NB4 (cell line): ENCODE measurements at regions not wholly inside any gene's neighbourhood (a gene's known extent, or its start where the extent isn't known, plus 50 kb on each side); places are given as distances from the start of the nearest gene placed in this dataset.

Experiments
- POLR2A ChIP-seq: IDR thresholded peaks from 2 replicates; pipeline ENCODE4 v1.6.1; 2011; ENCODE audit warnings: mild to moderate bottlenecking; ENCODE audit not compliant: insufficient read length; ENCODE audit errors: extremely low read depth
- TF ChIP-seq, protein P1 (sequence below): IDR thresholded peaks from one replicate; pipeline ENCODE4 v1.5.1; 2012; ENCODE audit warnings: low read depth, low read length

DNA sequence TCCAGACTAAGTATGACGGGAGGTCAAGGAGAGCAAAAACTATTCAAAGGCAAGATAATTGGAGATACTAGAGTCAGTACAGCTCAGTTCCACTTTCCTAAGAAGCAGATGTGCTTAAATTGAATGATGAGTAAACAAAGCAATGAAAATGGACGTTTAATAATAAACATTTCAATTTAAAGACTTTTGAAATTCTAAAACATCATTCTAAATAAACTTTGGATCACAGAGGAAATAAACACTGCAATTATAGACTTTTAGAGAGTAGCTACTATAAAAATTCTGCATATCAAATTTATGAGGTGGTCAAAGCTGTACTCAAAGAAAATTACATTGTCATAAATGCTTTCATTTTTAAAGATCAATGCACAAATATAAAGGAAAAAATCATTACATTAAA is 418.3 kb downstream of the GPAM start:
- TF ChIP-seq POLR2A, result no peak
- TF ChIP-seq, protein P1, sequence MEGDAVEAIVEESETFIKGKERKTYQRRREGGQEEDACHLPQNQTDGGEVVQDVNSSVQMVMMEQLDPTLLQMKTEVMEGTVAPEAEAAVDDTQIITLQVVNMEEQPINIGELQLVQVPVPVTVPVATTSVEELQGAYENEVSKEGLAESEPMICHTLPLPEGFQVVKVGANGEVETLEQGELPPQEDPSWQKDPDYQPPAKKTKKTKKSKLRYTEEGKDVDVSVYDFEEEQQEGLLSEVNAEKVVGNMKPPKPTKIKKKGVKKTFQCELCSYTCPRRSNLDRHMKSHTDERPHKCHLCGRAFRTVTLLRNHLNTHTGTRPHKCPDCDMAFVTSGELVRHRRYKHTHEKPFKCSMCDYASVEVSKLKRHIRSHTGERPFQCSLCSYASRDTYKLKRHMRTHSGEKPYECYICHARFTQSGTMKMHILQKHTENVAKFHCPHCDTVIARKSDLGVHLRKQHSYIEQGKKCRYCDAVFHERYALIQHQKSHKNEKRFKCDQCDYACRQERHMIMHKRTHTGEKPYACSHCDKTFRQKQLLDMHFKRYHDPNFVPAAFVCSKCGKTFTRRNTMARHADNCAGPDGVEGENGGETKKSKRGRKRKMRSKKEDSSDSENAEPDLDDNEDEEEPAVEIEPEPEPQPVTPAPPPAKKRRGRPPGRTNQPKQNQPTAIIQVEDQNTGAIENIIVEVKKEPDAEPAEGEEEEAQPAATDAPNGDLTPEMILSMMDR, result no peak
